Panc1 (cell line): ENCODE measurements at regions not wholly inside any gene's neighbourhood (a gene's known extent, or its start where the extent isn't known, plus 50 kb on each side); places are given as distances from the start of the nearest gene placed in this dataset.

Experiments
- CTCF ChIP-seq: fragments of 450-650 bp; IDR thresholded peaks from 2 replicates; pipeline ENCODE4 v1.5.1; 2017; ENCODE audit warnings: mild to moderate bottlenecking
- POLR2AphosphoS5 ChIP-seq: IDR thresholded peaks from 2 replicates; pipeline ENCODE4 v1.6.1; 2012; ENCODE audit warnings: mild to moderate bottlenecking, low read depth, low read length, moderate library complexity
- REST ChIP-seq, 2 experiments: IDR thresholded peaks; 2 replicates each; pipeline ENCODE4 v1.6.1; 2011 to 2012; ENCODE audit warnings: low read depth in 2 of 2, control low read depth in 1 of 2, low read length in 1 of 2, mild to moderate bottlenecking in 1 of 2, moderate library complexity in 1 of 2; ENCODE audit not compliant: insufficient read depth in 1 of 2

- TF ChIP-seq CTCF (no peak), REST (IDR thresholded peaks at IDR 0.05; ENCODE audit: insufficient read depth in 1 of 2, low read depth in 2 of 2, low read length in 1 of 2) (no peak), POLR2AphosphoS5 (no peak)
Observed at GRCh38 chr5:117486879-117487391, 912.3 kb upstream of the SEMA6A start.
